Vagina (tissue), 2 donors: ENCODE measurements at regions not wholly inside any gene's neighbourhood (a gene's known extent, or its start where the extent isn't known, plus 50 kb on each side); places are given as distances from the start of the nearest gene placed in this dataset.

Experiments used
- CTCF ChIP-seq, 3 experiments: fragments of 450-650 bp in 2 of 3; fragments of 200-600 bp in 1 of 3; sonication (generic) in 1 of 3; IDR thresholded peaks; one replicate each; pipeline ENCODE4 v1.5.1; 2017 to 2019; ENCODE audit warnings: antibody characterized with exemption in 3 of 3, mild to moderate bottlenecking in 2 of 3, moderate library complexity in 2 of 3
- POLR2A ChIP-seq, 2 donors: fragments of 450-650 bp; IDR thresholded peaks; one replicate each; pipeline ENCODE4 v1.6.1; 2017; ENCODE audit warnings: antibody characterized with exemption in 2 of 2, mild to moderate bottlenecking in 2 of 2, moderate library complexity in 2 of 2

- TF ChIP-seq CTCF (IDR thresholded peaks at IDR 0.05), result no peak
- TF ChIP-seq POLR2A (IDR thresholded peaks at IDR 0.05), result no peak
Observed at GRCh38 chr4:165592386-165592785, 213.6 kb downstream of the CPE start.
